HCT116 (cell line): ENCODE measurements at regions not wholly inside any gene's neighbourhood (a gene's known extent, or its start where the extent isn't known, plus 50 kb on each side); places are given as distances from the start of the nearest gene placed in this dataset.

Experiments
- ATAC-seq: fragments of 200-7000 bp; cut with Tn5 transposase; 2 replicates; pipeline ENCODE4 v1.9.1; 2020; ENCODE audit warnings: mild to moderate bottlenecking, moderate library complexity
- BruUV-seq: library from RNA; stranded (reverse); fragments of 400-500 nt; replicated peaks from 2 replicates; lab custom pipeline; 2021; lab: Mats Ljungman, UMichigan
- CTCF ChIA-PET: fragments of 300-600 bp; sonication (Branson Sonifier 250); formaldehyde crosslinking; loops from one replicate; lab custom pipeline; 2021; ENCODE audit warnings: antibody characterized with exemption; lab: Charles Lee
- POLR2A ChIA-PET: fragments of 300-600, 350-600 bp; sonication (Branson Sonifier 250); formaldehyde crosslinking; loops from one replicate; lab custom pipeline; 2021; ENCODE audit warnings: antibody characterized with exemption; lab: Charles Lee
- RAD21 ChIA-PET, 2 experiments: fragments of 300-600 bp; sonication (Branson Sonifier 250); formaldehyde crosslinking; loops; one replicate each; lab custom pipeline; 2023; ENCODE audit warnings: low total read pairs in 2 of 2; ENCODE audit not compliant: uncharacterized antibody in 2 of 2, unreplicated experiment in 2 of 2, low non-redundant PET in 1 of 2; lab: Charles Lee
- DNase-seq: peaks from one replicate; pipeline ENCODE4 v3.0.0-alpha.2; 2010; ENCODE audit warnings: low read depth, low spot score
- H2AFZ ChIP-seq: fragments of 200-600 bp; shearing (Covaris generic), sonication (generic); 2 replicates; pipeline ENCODE4 v1.6.1; 2017; ENCODE audit warnings: low read depth, mixed run types, mixed read lengths, antibody characterized with exemption, low read length; ENCODE audit not compliant: poor library complexity, severe bottlenecking
- H3K27ac ChIP-seq: 2 replicates; pipeline ENCODE4 v1.5.1; 2012; ENCODE audit warnings: low read depth, low read length
- H3K27me3 ChIP-seq: fragments of 200-600 bp; sonication (generic); 2 replicates; pipeline ENCODE4 v1.6.1; 2016; ENCODE audit warnings: mixed run types, low read length, mixed read lengths; ENCODE audit not compliant: insufficient read depth
- H3K36me3 ChIP-seq, 2 experiments: fragments of 200-500 bp in 1 of 2; fragments of 200-600 bp in 1 of 2; sonication (Bioruptor generic) in 1 of 2; sonication (generic) in 1 of 2; 2 replicates each; pipeline versions ENCODE4 v1.5.1 to v1.6.1; 2014 to 2016; ENCODE audit warnings: low read length in 2 of 2, inconsistent platforms in 1 of 2, mixed read lengths in 1 of 2, mixed run types in 1 of 2; ENCODE audit not compliant: insufficient read depth in 2 of 2, control insufficient read depth in 1 of 2
- H3K4me1 ChIP-seq, 2 experiments: fragments of 200-600 bp in 1 of 2; sonication (generic) in 1 of 2; 2 replicates each; pipeline versions ENCODE4 v1.5.1 to v1.6.1; 2012 to 2017; ENCODE audit warnings: low read length in 2 of 2, inconsistent platforms in 1 of 2, mild to moderate bottlenecking in 1 of 2, mixed read lengths in 1 of 2, mixed run types in 1 of 2, moderate library complexity in 1 of 2; ENCODE audit not compliant: insufficient read depth in 2 of 2, control insufficient read depth in 1 of 2
- H3K4me2 ChIP-seq: fragments of 200-600 bp; sonication (generic); 2 replicates; pipeline ENCODE4 v1.6.1; 2017; ENCODE audit warnings: mixed run types, low read length, mixed read lengths
- H3K4me3 ChIP-seq, 2 experiments: fragments of 200-600 bp in 1 of 2; sonication (generic) in 1 of 2; replicated peaks in 1 of 2; 2 replicates each; pipeline ENCODE4 v1.5.1; 2011 to 2016; ENCODE audit warnings: low read length in 2 of 2, control low read depth in 1 of 2, low read depth in 1 of 2, mild to moderate bottlenecking in 1 of 2, mixed read lengths in 1 of 2, mixed run types in 1 of 2
- H3K79me2 ChIP-seq: fragments of 200-600 bp; sonication (generic); 2 replicates; pipeline ENCODE4 v1.6.1; 2017; ENCODE audit warnings: mild to moderate bottlenecking, mixed run types, low read length, moderate library complexity, mixed read lengths; ENCODE audit not compliant: insufficient read depth
- H3K9ac ChIP-seq: fragments of 200-600 bp; sonication (generic); 2 replicates; pipeline ENCODE4 v1.6.1; 2016; ENCODE audit warnings: low read length, mixed read lengths
- H3K9me2 ChIP-seq: fragments of 200-600 bp; sonication (generic), shearing (Covaris generic); 2 replicates; pipeline ENCODE4 v1.6.1; 2017; ENCODE audit warnings: mixed run types, mild to moderate bottlenecking, moderate library complexity; ENCODE audit not compliant: insufficient read depth
- H3K9me3 ChIP-seq, 2 experiments: fragments of 200-500 bp in 1 of 2; fragments of 200-600 bp in 1 of 2; sonication (Bioruptor generic) in 1 of 2; sonication (generic) in 1 of 2; 2 replicates each; pipeline ENCODE4 v1.6.1; 2014 to 2017; ENCODE audit warnings: low read length in 2 of 2, mixed read lengths in 2 of 2, inconsistent platforms in 1 of 2, low read depth in 1 of 2, mild to moderate bottlenecking in 1 of 2, mixed run types in 1 of 2, moderate library complexity in 1 of 2; ENCODE audit not compliant: control insufficient read depth in 1 of 2, insufficient read depth in 1 of 2
- H4K20me1 ChIP-seq: fragments of 200-600 bp; sonication (generic), shearing (Covaris generic); 2 replicates; pipeline ENCODE4 v1.6.1; 2017; ENCODE audit warnings: mixed run types, mild to moderate bottlenecking, moderate library complexity; ENCODE audit not compliant: insufficient read depth
- ATF3 ChIP-seq: IDR thresholded peaks from 2 replicates; pipeline ENCODE4 v1.6.1; 2012
- CEBPB ChIP-seq: IDR thresholded peaks from 2 replicates; pipeline ENCODE4 v1.6.1; 2012; ENCODE audit warnings: low read depth
- ELF1 ChIP-seq: IDR thresholded peaks from 2 replicates; pipeline ENCODE4 v1.6.1; 2012; ENCODE audit warnings: low read depth, borderline replicate concordance
- EZH2phosphoT487 ChIP-seq: fragments of 200-600 bp; IDR thresholded peaks from 2 replicates; pipeline ENCODE4 v1.6.1; 2018; ENCODE audit warnings: antibody characterized with exemption, borderline replicate concordance
- MAX ChIP-seq: IDR thresholded peaks from 2 replicates; pipeline ENCODE4 v1.6.1; 2012
- POLR2A ChIP-seq: IDR thresholded peaks from 2 replicates; pipeline ENCODE4 v1.7.0; 2011; ENCODE audit warnings: borderline replicate concordance; ENCODE audit not compliant: insufficient read depth, insufficient read length; ENCODE audit errors: extremely low read depth
- SIN3A ChIP-seq: IDR thresholded peaks from 2 replicates; pipeline ENCODE4 v1.6.1; 2012; ENCODE audit warnings: low read depth
- TCF7L2 ChIP-seq: IDR thresholded peaks from 2 replicates; pipeline ENCODE4 v1.7.0; 2011; ENCODE audit warnings: borderline replicate concordance, inconsistent platforms; ENCODE audit not compliant: insufficient read depth, insufficient read length; ENCODE audit errors: extremely low read depth
- ZBTB33 ChIP-seq: IDR thresholded peaks from 2 replicates; pipeline ENCODE4 v1.6.1; 2011; ENCODE audit warnings: mild to moderate bottlenecking, low read length, moderate library complexity; ENCODE audit not compliant: insufficient replicate concordance; ENCODE audit errors: extremely low read depth
- ZFX ChIP-seq: fragments of 450-650 bp; IDR thresholded peaks from 2 replicates; pipeline ENCODE4 v1.6.1; 2017
- intact Hi-C: fragments of 100-400 bp; cut with micrococcal nuclease; formaldehyde crosslinking; loops from 2 replicates; pipeline ENCODE4 v1.10.0; 2022

- no peaks in the 10 kb centered on the region for H3K4me1 ChIP-seq
- intact Hi-C loops: no loop called here
- H3K9ac ChIP-seq: no peak overlapping the region
- no peak overlapping the region for H2AFZ ChIP-seq
- no peaks in the 10 kb centered on the region for H3K79me2 ChIP-seq
- TF ChIP-seq SIN3A (no peak), TCF7L2 (no peak), POLR2A (no peak), CEBPB (no peak), ATF3 (no peak), EZH2phosphoT487 (no peak), ELF1 (no peak), MAX (no peak), ZBTB33 (no peak), ZFX (no peak)
- no TSS peak for BruUV-seq
- H4K20me1 ChIP-seq: no peaks in the 10 kb centered on the region
- no peak overlapping the region for H3K4me3 ChIP-seq
- no peak for ATAC-seq
- no peaks in the 10 kb centered on the region for H3K9me2 ChIP-seq
- no peak for DNase-seq
- H3K27ac ChIP-seq: no peak overlapping the region
- POLR2A ChIA-PET: no interaction called here
- no peaks in the 10 kb centered on the region for H3K36me3 ChIP-seq
- H3K27me3 ChIP-seq: no peaks in the 10 kb centered on the region
- CTCF ChIA-PET: no interaction called here
- H3K9me3 ChIP-seq: peaks cover 0 to 21% of the 10 kb centered on the region in 2 experiments; a peak in 2 of 4 replicates
- H3K4me2 ChIP-seq: no peak overlapping the region
- RAD21 ChIA-PET: no interaction called here
These were observed 668.6 kb downstream of the GABRG1 start for GRCh38 chr4:45455217-45455616.
